GM12878 (cell line): ENCODE measurements at regions not wholly inside any gene's neighbourhood (a gene's known extent, or its start where the extent isn't known, plus 50 kb on each side); places are given as distances from the start of the nearest gene placed in this dataset.

Source experiments
- ATAC-seq: fragments of 200-7000 bp; cut with Tn5 transposase; 3 replicates; pipeline ENCODE4 v1.9.1; 2020; ENCODE audit warnings: mild to moderate bottlenecking, moderate library complexity
- BruUV-seq: library from RNA; stranded (reverse); fragments of 400-500 nt; replicated peaks from 2 replicates; lab custom pipeline; 2021; lab: Mats Ljungman, UMichigan
- CTCF ChIA-PET: fragments of 300-600 bp; sonication (Branson Sonifier 250); formaldehyde crosslinking; extraction: SDS; loops from one replicate; lab custom pipeline; 2021; ENCODE audit warnings: inconsistent platforms; lab: Yijun Ruan, JAX
- POLR2A ChIA-PET: fragments of 350-600 bp; formaldehyde crosslinking; extraction: SDS; loops from one replicate; lab custom pipeline; 2021; ENCODE audit warnings: inconsistent platforms; lab: Charles Lee
- RAD21 ChIA-PET: fragments of 300-600 bp; sonication (Branson Sonifier 250); formaldehyde crosslinking; loops from one replicate; lab custom pipeline; 2023; ENCODE audit warnings: antibody characterized with exemption; ENCODE audit not compliant: unreplicated experiment; lab: Charles Lee
- SMC1A ChIA-PET: fragments of 300-600 bp; sonication (Branson Sonifier 250); formaldehyde crosslinking; loops from one replicate; lab custom pipeline; 2023; ENCODE audit not compliant: unreplicated experiment, uncharacterized antibody; lab: Charles Lee
- DNase-seq: peaks from one replicate; pipeline ENCODE4 v3.0.0-alpha.2; 2011; ENCODE audit warnings: low read depth, low spot score
- FAIRE-seq: peaks from 3 replicates; lab custom pipeline; 2011; peaks lifted over from hg19 to GRCh38; lab: Jason Lieb, UNC
- H2AFZ ChIP-seq: 2 replicates; pipeline ENCODE4 v1.6.0; 2011; ENCODE audit warnings: low read depth, low read length, control low read depth; ENCODE audit not compliant: control insufficient read depth
- H3K27ac ChIP-seq: 2 replicates; pipeline ENCODE4 v1.5.1; 2011; ENCODE audit warnings: control low read depth; ENCODE audit not compliant: control insufficient read depth, insufficient read depth
- H3K27me3 ChIP-seq, 2 experiments: replicated peaks in 1 of 2; 2 replicates each; pipeline versions ENCODE4 v1.6.0 to v1.6.1; 2011; ENCODE audit warnings: low read length in 1 of 2; ENCODE audit not compliant: control insufficient read depth in 2 of 2, insufficient read depth in 2 of 2
- H3K36me3 ChIP-seq, 2 experiments: 2 replicates each; pipeline ENCODE4 v1.5.1; 2011; ENCODE audit warnings: low read length in 1 of 2; ENCODE audit not compliant: control insufficient read depth in 2 of 2, insufficient read depth in 2 of 2
- H3K4me1 ChIP-seq: 2 replicates; pipeline ENCODE4 v1.6.1; 2011; ENCODE audit warnings: mild to moderate bottlenecking, low read length, moderate library complexity, mixed read lengths; ENCODE audit not compliant: control insufficient read depth, insufficient read depth
- H3K4me2 ChIP-seq: 2 replicates; pipeline ENCODE4 v1.6.0; 2011; ENCODE audit warnings: control low read depth; ENCODE audit not compliant: control insufficient read depth, insufficient read depth
- H3K4me3 ChIP-seq: fragments of 200-600 bp; sonication (generic); 2 replicates; pipeline ENCODE4 v1.5.1; 2016
- H3K79me2 ChIP-seq: 2 replicates; pipeline ENCODE4 v1.6.0; 2011; ENCODE audit warnings: low read length; ENCODE audit not compliant: control insufficient read depth, insufficient read depth
- H3K9ac ChIP-seq: 2 replicates; pipeline ENCODE4 v1.8.0; 2011; ENCODE audit warnings: low read length, control low read depth, mixed read lengths; ENCODE audit not compliant: control insufficient read depth, insufficient read depth
- H3K9me3 ChIP-seq: replicated peaks from 3 replicates; pipeline ENCODE4 v1.5.1; 2011; ENCODE audit warnings: mild to moderate bottlenecking, low read length; ENCODE audit not compliant: control insufficient read depth, insufficient read depth
- H4K20me1 ChIP-seq: 2 replicates; pipeline ENCODE4 v1.6.0; 2011; ENCODE audit not compliant: control insufficient read depth, insufficient read depth
- CBX3 ChIP-seq: fragments of 200-600 bp; sonication (generic); IDR thresholded peaks from 2 replicates; pipeline ENCODE4 v1.6.1; 2016; ENCODE audit warnings: low read depth, borderline replicate concordance
- CUX1 ChIP-seq: IDR thresholded peaks from 2 replicates; pipeline ENCODE4 v1.6.1; 2012; ENCODE audit warnings: improper control_type of control experiment, low read depth, low read length; ENCODE audit not compliant: insufficient replicate concordance
- KLF5 ChIP-seq: fragments of 450-650 bp; IDR thresholded peaks from 2 replicates; pipeline ENCODE4 v1.6.1; 2014; ENCODE audit warnings: mild to moderate bottlenecking; ENCODE audit not compliant: partially characterized antibody
- SMC3 ChIP-seq: IDR thresholded peaks from 2 replicates; pipeline ENCODE4 v1.6.1; 2011; ENCODE audit warnings: low read length, improper control_type of control experiment, borderline replicate concordance
- SRF ChIP-seq, 2 experiments: IDR thresholded peaks; 2 replicates each; pipeline ENCODE4 v1.6.1; 2011; ENCODE audit warnings: low read depth in 2 of 2, low read length in 2 of 2, mild to moderate bottlenecking in 1 of 2, moderate library complexity in 1 of 2
- TBL1XR1 ChIP-seq: IDR thresholded peaks from 2 replicates; pipeline ENCODE4 v1.6.1; 2012; ENCODE audit warnings: low read depth, low read length, improper control_type of control experiment
- TCF7 ChIP-seq: IDR thresholded peaks from 2 replicates; pipeline ENCODE4 v1.6.1; 2014; ENCODE audit warnings: antibody characterized with exemption, borderline replicate concordance
- USF1 ChIP-seq: IDR thresholded peaks from 2 replicates; pipeline ENCODE4 v1.6.1; 2011; ENCODE audit warnings: borderline replicate concordance, low read depth, mild to moderate bottlenecking, moderate library complexity, mixed read lengths, low read length; ENCODE audit not compliant: insufficient read depth; ENCODE audit errors: extremely low read length
- WGBS: methylation state at CpG from one replicate; pipeline ENCODE4 v1.1.6; 2016; ENCODE audit warnings: low lambda C conversion rate; ENCODE audit not compliant: insufficient replicate concordance, insufficient coverage; ENCODE audit errors: missing lambda C conversion rate; 5-methylcytosine and 5-hydroxymethylcytosine counted together
- in situ Hi-C: fragments of 300-500 bp; cut with MboI; formaldehyde crosslinking; loops from 9 replicates; pipeline ENCODE4 v1.14.3; 2018; ENCODE audit warnings: mixed read lengths
- intact Hi-C: fragments of 100-400 bp; cut with micrococcal nuclease; formaldehyde crosslinking; loops from one replicate; pipeline ENCODE4 v1.14.2; 2022; ENCODE audit not compliant: unreplicated experiment

- TF ChIP-seq CBX3 (no peak), KLF5 (no peak)
- TF ChIP-seq, all 136 proteins: peak for 0
Measured at GRCh38 chr9:104209387-104209786, 115.3 kb downstream of the SMC2 start (continued).

DNA sequence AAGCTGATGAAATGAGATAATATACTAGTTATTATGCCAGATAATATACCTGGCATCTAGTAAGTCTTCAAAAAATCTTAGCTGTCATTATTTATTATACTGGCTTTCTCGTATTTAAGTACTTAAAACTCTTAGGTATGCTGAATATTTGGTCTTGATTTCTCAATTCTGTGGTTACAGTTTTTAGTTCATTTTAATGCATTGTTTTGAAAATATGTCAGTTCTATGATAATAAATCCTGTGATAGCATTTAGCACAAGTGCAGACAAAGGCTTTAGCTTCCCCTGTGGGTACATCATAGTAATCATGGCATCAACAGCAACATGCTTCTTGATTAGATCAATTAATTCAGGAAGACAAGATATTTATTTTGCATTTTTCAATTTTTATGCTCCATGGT, 133.0 kb downstream of the SMC2 start:
- FAIRE-seq, result no peak
- BruUV-seq, result no TSS peak
- H4K20me1 ChIP-seq, result no peaks in the 10 kb centered on the region

More for the DNA sequence above, 133.0 kb downstream of the SMC2 start:
- ChIA-PET POLR2A (no interaction called here), CTCF (no interaction called here), SMC1A (no interaction called here), RAD21 (no interaction called here)
- no peaks in the 10 kb centered on the region for H3K9me3 ChIP-seq
- no peaks in the 10 kb centered on the region for H3K27me3 ChIP-seq
- no peak overlapping the region for H3K4me3 ChIP-seq
- H3K27ac ChIP-seq, result no peak overlapping the region
- ATAC-seq (no peak), DNase-seq (no peak)
- no peak overlapping the region for H2AFZ ChIP-seq
- in situ Hi-C loops (no loop called here), intact Hi-C loops (no loop called here)
- TF ChIP-seq SRF (IDR thresholded peaks at IDR 0.05; ENCODE audit: low read depth in 2 of 2, low read length in 2 of 2), result no peak
- TF ChIP-seq SMC3, result no peak
- no peak for TF ChIP-seq CUX1
- TF ChIP-seq TBL1XR1, result no peak
- no peak for TF ChIP-seq USF1
- TF ChIP-seq TCF7, result no peak
- WGBS, result 0% methylated on average over 1 of the region's 1 CpG
- H3K79me2 ChIP-seq, result no peaks in the 10 kb centered on the region
- H3K4me2 ChIP-seq, result no peak overlapping the region
- no peaks in the 10 kb centered on the region for H3K4me1 ChIP-seq
- H3K9ac ChIP-seq, result no peak overlapping the region
- H3K36me3 ChIP-seq, result no peaks in the 10 kb centered on the region
